GM19463 (cell line): ENCODE measurements at regions not wholly inside any gene's neighbourhood (a gene's known extent, or its start where the extent isn't known, plus 50 kb on each side); places are given as distances from the start of the nearest gene placed in this dataset.

Source experiments
- ATAC-seq: cut with Tn5 transposase; IDR thresholded peaks from one replicate; pipeline ENCODE4 v1.9.1; 2021; ENCODE audit warnings: mild to moderate bottlenecking, moderate library complexity; ENCODE audit not compliant: unreplicated experiment

- ATAC-seq, result no peak
Observed at GRCh38 chr1:204818998-204819397, 51.7 kb upstream of the NFASC start.

- ATAC-seq, result no peak
Observed at GRCh38 chr1:204819495-204819894, 51.2 kb upstream of the NFASC start.
